ENCODE measurements at regions not wholly inside any gene's neighbourhood (a gene's known extent, or its start where the extent isn't known, plus 50 kb on each side); places are given as distances from the start of the nearest gene placed in this dataset.

GRCh38 chr5:112594941-112595340 is 142.7 kb upstream of the APC start:
- Histone ChIP-seq H3K4me2 (ENCODE audit: insufficient read depth, low read length) (no peak overlapping the region), H3K79me2 (ENCODE audit: control insufficient read depth, insufficient read depth, low read length) (no peaks in the 10 kb centered on the region), H3K4me1 (replicated peaks in 1 of 2; ENCODE audit: control insufficient read depth in 2 of 2, insufficient read depth in 2 of 2, low read length in 2 of 2) (no peaks in the 10 kb centered on the region), H3K27me3 (ENCODE audit: control insufficient read depth in 2 of 2, insufficient read depth in 2 of 2, low read length in 2 of 2) (peaks cover 8 to 14% of the 10 kb centered on the region in 2 experiments), H3K9me3 (replicated peaks; ENCODE audit: control insufficient read depth, insufficient read depth, low read depth, low read length) (no peaks in the 10 kb centered on the region), H3K36me3 (ENCODE audit: control insufficient read depth, insufficient read depth, low read length) (no peaks in the 10 kb centered on the region), H2AFZ (ENCODE audit: low read depth, low read length) (no peak overlapping the region), H3K4me3 (no peak overlapping the region), H4K20me1 (replicated peaks; ENCODE audit: control insufficient read depth, insufficient read depth, low read length) (no peaks in the 10 kb centered on the region), H3K27ac (ENCODE audit: extremely low read depth, low read depth, low read length) (no peak overlapping the region), H3K9me1 (ENCODE audit: control insufficient read depth, insufficient read depth, low read length) (no peaks in the 10 kb centered on the region), H3K9ac (ENCODE audit: insufficient read depth in 1 of 2, low read depth in 2 of 2, low read length in 2 of 2) (no peak overlapping the region)
- ATAC-seq (no peak), DNase-seq (ENCODE audit: extremely low read depth in 1 of 4, low spot score in 3 of 4) (no peak), FAIRE-seq (no peak)
- in situ Hi-C loops (cut with MboI), result no loop called here
- CTCF ChIA-PET (ENCODE audit: low intra/inter-chr PET ratio), result no interaction called here
- intact Hi-C loops (cut with micrococcal nuclease), result no loop called here
- POLR2A ChIA-PET, result no interaction called here
- no TSS peak for BruUV-seq (replicated peaks)
- TF ChIP-seq SRSF7 (optimal IDR thresholded peaks at IDR 0.05; ENCODE audit: low read depth, low read length), result no peak
- no peak for TF ChIP-seq PHB (CRISPR knock-in tag; IDR thresholded peaks at IDR 0.05)
- TF ChIP-seq E2F6 (IDR thresholded peaks at IDR 0.05; ENCODE audit: borderline replicate concordance in 1 of 2, extremely low read depth in 1 of 2, insufficient read depth in 1 of 2, insufficient read length in 1 of 2, low read depth in 1 of 2, low read length in 1 of 2, poor library complexity in 1 of 2, severe bottlenecking in 1 of 2), result no peak
- no peak for TF ChIP-seq RBM34 (IDR thresholded peaks at IDR 0.05; ENCODE audit: borderline replicate concordance, insufficient read depth, low read length)
- WGBS (ENCODE audit: insufficient coverage, low coverage, missing lambda C conversion rate), result 0% methylated on average over 1 of the region's 1 CpG

GRCh38 chr5:112597831-112598230 is 139.9 kb upstream of the APC start:
- Histone ChIP-seq H3K36me3 (ENCODE audit: control insufficient read depth, insufficient read depth, low read length) (no peaks in the 10 kb centered on the region), H3K9ac (ENCODE audit: insufficient read depth in 1 of 2, low read depth in 2 of 2, low read length in 2 of 2) (no peak overlapping the region), H2AFZ (ENCODE audit: low read depth, low read length) (no peak overlapping the region), H3K79me2 (ENCODE audit: control insufficient read depth, insufficient read depth, low read length) (no peaks in the 10 kb centered on the region), H3K9me3 (replicated peaks; ENCODE audit: control insufficient read depth, insufficient read depth, low read depth, low read length) (no peaks in the 10 kb centered on the region), H3K4me2 (ENCODE audit: insufficient read depth, low read length) (no peak overlapping the region), H3K27ac (ENCODE audit: extremely low read depth, low read depth, low read length) (no peak overlapping the region), H3K9me1 (ENCODE audit: control insufficient read depth, insufficient read depth, low read length) (no peaks in the 10 kb centered on the region), H3K4me1 (replicated peaks in 1 of 2; ENCODE audit: control insufficient read depth in 2 of 2, insufficient read depth in 2 of 2, low read length in 2 of 2) (no peaks in the 10 kb centered on the region), H4K20me1 (replicated peaks; ENCODE audit: control insufficient read depth, insufficient read depth, low read length) (no peaks in the 10 kb centered on the region), H3K27me3 (ENCODE audit: control insufficient read depth in 2 of 2, insufficient read depth in 2 of 2, low read length in 2 of 2) (peaks cover 8 to 14% of the 10 kb centered on the region in 2 experiments), H3K4me3 (no peak overlapping the region)
- POLR2A ChIA-PET, result interaction anchor here (0.6 to 1.4 kb wide), 3 partner anchors 17 to 321 kb away, joined by 3 read pairs; no protein-coding TSS in a partner anchor
- DNase-seq (ENCODE audit: extremely low read depth in 1 of 4, low spot score in 3 of 4), result no peak
- BruUV-seq (replicated peaks), result no TSS peak
- in situ Hi-C loops (cut with MboI), result no loop called here
- intact Hi-C loops (cut with micrococcal nuclease), result no loop called here
- 0% methylated on average over 1 of the region's 1 CpG for WGBS (ENCODE audit: insufficient coverage, low coverage, missing lambda C conversion rate)
- FAIRE-seq, result no peak
- CTCF ChIA-PET (ENCODE audit: low intra/inter-chr PET ratio), result no interaction called here
- ATAC-seq, result no peak
- TF ChIP-seq SAP30 (IDR thresholded peaks at IDR 0.05; ENCODE audit: borderline replicate concordance, insufficient read depth, low read depth, low read length, poor library complexity, severe bottlenecking) (no peak), DNMT1 (IDR thresholded peaks at IDR 0.05) (no peak), RBM25 (IDR thresholded peaks at IDR 0.05; ENCODE audit: low read depth, low read length, severe bottlenecking) (no peak), HBP1 (CRISPR knock-in tag; IDR thresholded peaks at IDR 0.05) (no peak), TRIM25 (IDR thresholded peaks at IDR 0.05; ENCODE audit: borderline replicate concordance) (no peak), IRF1 (CRISPR knock-in tag; IDR thresholded peaks at IDR 0.05; ENCODE audit: borderline replicate concordance) (no peak)
